ENCODE measurements at regions not wholly inside any gene's neighbourhood (a gene's known extent, or its start where the extent isn't known, plus 50 kb on each side); places are given as distances from the start of the nearest gene placed in this dataset.

GRCh38 chr19:28400953-28401671 lies 811.8 kb downstream of the UQCRFS1 start:
- no peak overlapping the region for H3K4me3 ChIP-seq (ENCODE audit: low read length)
- no peak for TF ChIP-seq ZNF274 (IDR thresholded peaks at IDR 0.05; ENCODE audit: low read depth, low read length)

GRCh38 chr19:28399187-28399586 lies 813.8 kb downstream of the UQCRFS1 start:
- TF ChIP-seq ZNF274 (IDR thresholded peaks at IDR 0.05; ENCODE audit: low read depth, low read length): no peak
- no peak overlapping the region for H3K4me3 ChIP-seq (ENCODE audit: low read length)

GRCh38 chr19:28397800-28398199 lies 815.2 kb downstream of the UQCRFS1 start:
- no peak overlapping the region for H3K4me3 ChIP-seq (ENCODE audit: low read length)
- TF ChIP-seq ZNF274 (IDR thresholded peaks at IDR 0.05; ENCODE audit: low read depth, low read length): no peak

- no peak for TF ChIP-seq ZNF274 (IDR thresholded peaks at IDR 0.05; ENCODE audit: low read depth, low read length)
- no peak overlapping the region for H3K4me3 ChIP-seq (ENCODE audit: low read length)
Measured at GRCh38 chr19:28397306-28397705, 815.6 kb downstream of the UQCRFS1 start.

- H3K4me3 ChIP-seq (ENCODE audit: low read length): no peak overlapping the region
- no peak for TF ChIP-seq ZNF274 (IDR thresholded peaks at IDR 0.05; ENCODE audit: low read depth, low read length)
Measured at GRCh38 chr19:28396287-28396831, 816.6 kb downstream of the UQCRFS1 start.

GRCh38 chr19:28394725-28395124 lies 818.2 kb downstream of the UQCRFS1 start:
- H3K4me3 ChIP-seq (ENCODE audit: low read length): no peak overlapping the region
- no peak for TF ChIP-seq ZNF274 (IDR thresholded peaks at IDR 0.05; ENCODE audit: low read depth, low read length)

- H3K4me3 ChIP-seq (ENCODE audit: low read length): no peak overlapping the region; the same call in 1 of the 2 replicates
- TF ChIP-seq ZNF274 (IDR thresholded peaks at IDR 0.05; ENCODE audit: low read depth, low read length): no peak
Measured at GRCh38 chr19:28393574-28394336, 819.2 kb downstream of the UQCRFS1 start.

- no peak for TF ChIP-seq ZNF274 (IDR thresholded peaks at IDR 0.05; ENCODE audit: low read depth, low read length)
- H3K4me3 ChIP-seq (ENCODE audit: low read length): no peak overlapping the region
Measured at GRCh38 chr19:28388988-28389387, 824.0 kb downstream of the UQCRFS1 start.

GRCh38 chr19:28387507-28387906 lies 825.4 kb downstream of the UQCRFS1 start:
- TF ChIP-seq ZNF274 (IDR thresholded peaks at IDR 0.05; ENCODE audit: low read depth, low read length): no peak
- no peak overlapping the region for H3K4me3 ChIP-seq (ENCODE audit: low read length)

- H3K4me3 ChIP-seq (ENCODE audit: low read length): no peak overlapping the region
- TF ChIP-seq ZNF274 (IDR thresholded peaks at IDR 0.05; ENCODE audit: low read depth, low read length): no peak
Measured at GRCh38 chr19:28386470-28386869, 826.5 kb downstream of the UQCRFS1 start.

- TF ChIP-seq ZNF274 (IDR thresholded peaks at IDR 0.05; ENCODE audit: low read depth, low read length): no peak
- no peak overlapping the region for H3K4me3 ChIP-seq (ENCODE audit: low read length)
Measured at GRCh38 chr19:28386066-28386465, 826.9 kb downstream of the UQCRFS1 start.

- TF ChIP-seq ZNF274 (IDR thresholded peaks at IDR 0.05; ENCODE audit: low read depth, low read length): no peak
Measured at GRCh38 chr19:28377077-28377476, 835.9 kb downstream of the UQCRFS1 start.

GRCh38 chr19:28374971-28375370 lies 838.0 kb downstream of the UQCRFS1 start:
- TF ChIP-seq ZNF274 (IDR thresholded peaks at IDR 0.05; ENCODE audit: low read depth, low read length): no peak

More at GRCh38 chr19:28377077-28377476, 835.9 kb downstream of the UQCRFS1 start:
- H3K4me3 ChIP-seq (ENCODE audit: low read length): no peak overlapping the region

GRCh38 chr19:28372576-28373247 lies 840.2 kb downstream of the UQCRFS1 start:
- no peak overlapping the region for H3K4me3 ChIP-seq (ENCODE audit: low read length)
- no peak for TF ChIP-seq ZNF274 (IDR thresholded peaks at IDR 0.05; ENCODE audit: low read depth, low read length)

More at GRCh38 chr19:28374971-28375370, 838.0 kb downstream of the UQCRFS1 start:
- H3K4me3 ChIP-seq (ENCODE audit: low read length): no peak overlapping the region

All from GM08714 (cell line).